Panc1 (cell line): ENCODE measurements at regions not wholly inside any gene's neighbourhood (a gene's known extent, or its start where the extent isn't known, plus 50 kb on each side); places are given as distances from the start of the nearest gene placed in this dataset.

Experiments used
- POLR2AphosphoS5 ChIP-seq: IDR thresholded peaks from 2 replicates; pipeline ENCODE4 v1.6.1; 2012; ENCODE audit warnings: mild to moderate bottlenecking, low read depth, low read length, moderate library complexity
- SIN3A ChIP-seq: IDR thresholded peaks from 2 replicates; pipeline ENCODE4 v1.6.1; 2012; ENCODE audit warnings: low read depth, mild to moderate bottlenecking, low read length, moderate library complexity, borderline replicate concordance; ENCODE audit not compliant: insufficient read depth
- TF ChIP-seq, protein P1 (sequence below): fragments of 450-650 bp; IDR thresholded peaks from 2 replicates; pipeline ENCODE4 v1.5.1; 2017; ENCODE audit warnings: mild to moderate bottlenecking
- TF ChIP-seq, protein P2 (sequence below), 2 experiments: IDR thresholded peaks; 2 replicates each; pipeline ENCODE4 v1.6.1; 2011 to 2012; ENCODE audit warnings: low read depth in 2 of 2, control low read depth in 1 of 2, low read length in 1 of 2, mild to moderate bottlenecking in 1 of 2, moderate library complexity in 1 of 2; ENCODE audit not compliant: insufficient read depth in 1 of 2

DNA sequence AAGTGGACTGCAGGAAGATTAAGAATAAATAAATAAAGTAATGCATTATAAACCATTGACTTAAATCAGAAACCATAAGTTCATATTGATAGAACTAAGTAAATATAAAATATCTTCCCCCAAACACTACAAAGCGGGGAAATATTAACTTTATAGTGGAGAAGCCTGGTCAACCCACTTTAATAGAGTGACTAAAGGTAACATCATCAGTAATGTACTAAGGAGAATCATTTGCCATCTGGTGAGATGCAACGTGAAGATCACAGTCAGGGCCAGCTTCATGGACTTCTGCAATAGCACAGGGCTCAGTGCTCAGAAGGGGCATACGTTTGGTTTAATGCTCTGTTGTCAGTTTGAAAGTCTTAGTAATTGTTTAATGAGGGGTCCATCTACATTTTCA, 58.8 kb upstream of the CD83 start:
- TF ChIP-seq POLR2AphosphoS5: no peak
- TF ChIP-seq, protein P1, sequence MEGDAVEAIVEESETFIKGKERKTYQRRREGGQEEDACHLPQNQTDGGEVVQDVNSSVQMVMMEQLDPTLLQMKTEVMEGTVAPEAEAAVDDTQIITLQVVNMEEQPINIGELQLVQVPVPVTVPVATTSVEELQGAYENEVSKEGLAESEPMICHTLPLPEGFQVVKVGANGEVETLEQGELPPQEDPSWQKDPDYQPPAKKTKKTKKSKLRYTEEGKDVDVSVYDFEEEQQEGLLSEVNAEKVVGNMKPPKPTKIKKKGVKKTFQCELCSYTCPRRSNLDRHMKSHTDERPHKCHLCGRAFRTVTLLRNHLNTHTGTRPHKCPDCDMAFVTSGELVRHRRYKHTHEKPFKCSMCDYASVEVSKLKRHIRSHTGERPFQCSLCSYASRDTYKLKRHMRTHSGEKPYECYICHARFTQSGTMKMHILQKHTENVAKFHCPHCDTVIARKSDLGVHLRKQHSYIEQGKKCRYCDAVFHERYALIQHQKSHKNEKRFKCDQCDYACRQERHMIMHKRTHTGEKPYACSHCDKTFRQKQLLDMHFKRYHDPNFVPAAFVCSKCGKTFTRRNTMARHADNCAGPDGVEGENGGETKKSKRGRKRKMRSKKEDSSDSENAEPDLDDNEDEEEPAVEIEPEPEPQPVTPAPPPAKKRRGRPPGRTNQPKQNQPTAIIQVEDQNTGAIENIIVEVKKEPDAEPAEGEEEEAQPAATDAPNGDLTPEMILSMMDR: no peak
- TF ChIP-seq, protein P2, sequence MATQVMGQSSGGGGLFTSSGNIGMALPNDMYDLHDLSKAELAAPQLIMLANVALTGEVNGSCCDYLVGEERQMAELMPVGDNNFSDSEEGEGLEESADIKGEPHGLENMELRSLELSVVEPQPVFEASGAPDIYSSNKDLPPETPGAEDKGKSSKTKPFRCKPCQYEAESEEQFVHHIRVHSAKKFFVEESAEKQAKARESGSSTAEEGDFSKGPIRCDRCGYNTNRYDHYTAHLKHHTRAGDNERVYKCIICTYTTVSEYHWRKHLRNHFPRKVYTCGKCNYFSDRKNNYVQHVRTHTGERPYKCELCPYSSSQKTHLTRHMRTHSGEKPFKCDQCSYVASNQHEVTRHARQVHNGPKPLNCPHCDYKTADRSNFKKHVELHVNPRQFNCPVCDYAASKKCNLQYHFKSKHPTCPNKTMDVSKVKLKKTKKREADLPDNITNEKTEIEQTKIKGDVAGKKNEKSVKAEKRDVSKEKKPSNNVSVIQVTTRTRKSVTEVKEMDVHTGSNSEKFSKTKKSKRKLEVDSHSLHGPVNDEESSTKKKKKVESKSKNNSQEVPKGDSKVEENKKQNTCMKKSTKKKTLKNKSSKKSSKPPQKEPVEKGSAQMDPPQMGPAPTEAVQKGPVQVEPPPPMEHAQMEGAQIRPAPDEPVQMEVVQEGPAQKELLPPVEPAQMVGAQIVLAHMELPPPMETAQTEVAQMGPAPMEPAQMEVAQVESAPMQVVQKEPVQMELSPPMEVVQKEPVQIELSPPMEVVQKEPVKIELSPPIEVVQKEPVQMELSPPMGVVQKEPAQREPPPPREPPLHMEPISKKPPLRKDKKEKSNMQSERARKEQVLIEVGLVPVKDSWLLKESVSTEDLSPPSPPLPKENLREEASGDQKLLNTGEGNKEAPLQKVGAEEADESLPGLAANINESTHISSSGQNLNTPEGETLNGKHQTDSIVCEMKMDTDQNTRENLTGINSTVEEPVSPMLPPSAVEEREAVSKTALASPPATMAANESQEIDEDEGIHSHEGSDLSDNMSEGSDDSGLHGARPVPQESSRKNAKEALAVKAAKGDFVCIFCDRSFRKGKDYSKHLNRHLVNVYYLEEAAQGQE (IDR thresholded peaks at IDR 0.05; ENCODE audit: insufficient read depth in 1 of 2, low read depth in 2 of 2, low read length in 1 of 2): no peak
- TF ChIP-seq SIN3A: no peak
